ENCODE measurements at regions not wholly inside any gene's neighbourhood (a gene's known extent, or its start where the extent isn't known, plus 50 kb on each side); places are given as distances from the start of the nearest gene placed in this dataset.
A peak's percentile ranks its signal among the peaks of the same experiment; 100 is the strongest.

- no peak for DNase-seq
Observed at GRCh38 chr2:122168799-122169198, 413.3 kb downstream of the TSN start.

GRCh38 chr2:122172812-122173211, 417.4 kb downstream of the TSN start:
- DNase-seq, result no peak

- no peak for DNase-seq
Observed at GRCh38 chr2:122174061-122174460, 418.6 kb downstream of the TSN start.

- no peak for DNase-seq
Observed at GRCh38 chr2:122179492-122180165, 424.2 kb downstream of the TSN start.

- no peak for DNase-seq
Observed at GRCh38 chr2:122180972-122181371, 425.5 kb downstream of the TSN start.

GRCh38 chr2:122182616-122183355, 427.3 kb downstream of the TSN start:
- DNase-seq, result no peak

GRCh38 chr2:122183890-122184289, 428.4 kb downstream of the TSN start:
- DNase-seq, result no peak

GRCh38 chr2:122186761-122187222, 431.3 kb downstream of the TSN start:
- no peak for DNase-seq

GRCh38 chr2:122191331-122191730, 435.9 kb downstream of the TSN start:
- peak in 1 of 2 donors; percentile 14 for DNase-seq

GRCh38 chr2:122193622-122194021, 438.2 kb downstream of the TSN start:
- DNase-seq, result no peak

- no peak for DNase-seq
Observed at GRCh38 chr2:122194546-122194945, 439.1 kb downstream of the TSN start.

GRCh38 chr2:122203523-122203922, 448.1 kb downstream of the TSN start:
- DNase-seq, result peak; percentile 48 to 53

GRCh38 chr2:122205641-122206040, 450.2 kb downstream of the TSN start:
- no peak for DNase-seq

GRCh38 chr2:122206101-122206500, 450.6 kb downstream of the TSN start:
- DNase-seq, result no peak

- no peak for DNase-seq
Observed at GRCh38 chr2:122209377-122209776, 453.9 kb downstream of the TSN start.

GRCh38 chr2:122210065-122210464, 454.6 kb downstream of the TSN start:
- DNase-seq, result no peak

GRCh38 chr2:122210898-122211856, 455.7 kb downstream of the TSN start:
- DNase-seq, result no peak

GRCh38 chr2:122213312-122213711, 457.9 kb downstream of the TSN start:
- DNase-seq, result no peak

GRCh38 chr2:122216071-122216470, 460.6 kb downstream of the TSN start:
- no peak for DNase-seq

- no peak for DNase-seq
Observed at GRCh38 chr2:122216901-122217300, 461.4 kb downstream of the TSN start.

- DNase-seq, result no peak
Observed at GRCh38 chr2:122218596-122218995, 463.1 kb downstream of the TSN start.

- no peak for DNase-seq
Observed at GRCh38 chr2:122219504-122219903, 464.1 kb downstream of the TSN start.

All from right lung (tissue), 2 donors.